ENCODE measurements at regions not wholly inside any gene's neighbourhood (a gene's known extent, or its start where the extent isn't known, plus 50 kb on each side); places are given as distances from the start of the nearest gene placed in this dataset.
"Not testable (repeated sequence)": the region's sequence is repeated elsewhere in the genome, so short reads cannot be mapped to it uniquely, and the experiment has no call there.

DNA sequence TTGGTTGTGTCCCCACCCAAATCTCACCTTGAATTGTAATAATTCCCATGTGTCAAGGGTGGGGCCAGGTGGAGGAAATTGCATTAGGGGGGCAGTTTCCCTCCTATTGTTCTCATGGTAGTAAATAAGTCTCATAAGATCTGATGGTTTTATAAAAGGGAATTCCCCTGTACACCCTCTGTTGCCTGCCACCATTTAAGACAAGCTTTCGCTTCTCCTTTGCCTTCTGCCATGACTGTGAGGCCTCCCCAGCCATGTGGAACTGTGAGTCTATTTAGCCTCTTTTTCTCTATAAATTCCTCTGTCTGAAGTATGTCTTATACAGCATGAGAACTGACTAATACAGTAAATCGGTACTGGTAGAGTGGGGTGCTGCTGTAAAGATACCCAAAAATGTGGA is 187.9 kb upstream of the CDKN2B start:
- TF ChIP-seq POLR2A (IDR thresholded peaks at IDR 0.05): not testable (repeated sequence)
- TF ChIP-seq, protein P1, sequence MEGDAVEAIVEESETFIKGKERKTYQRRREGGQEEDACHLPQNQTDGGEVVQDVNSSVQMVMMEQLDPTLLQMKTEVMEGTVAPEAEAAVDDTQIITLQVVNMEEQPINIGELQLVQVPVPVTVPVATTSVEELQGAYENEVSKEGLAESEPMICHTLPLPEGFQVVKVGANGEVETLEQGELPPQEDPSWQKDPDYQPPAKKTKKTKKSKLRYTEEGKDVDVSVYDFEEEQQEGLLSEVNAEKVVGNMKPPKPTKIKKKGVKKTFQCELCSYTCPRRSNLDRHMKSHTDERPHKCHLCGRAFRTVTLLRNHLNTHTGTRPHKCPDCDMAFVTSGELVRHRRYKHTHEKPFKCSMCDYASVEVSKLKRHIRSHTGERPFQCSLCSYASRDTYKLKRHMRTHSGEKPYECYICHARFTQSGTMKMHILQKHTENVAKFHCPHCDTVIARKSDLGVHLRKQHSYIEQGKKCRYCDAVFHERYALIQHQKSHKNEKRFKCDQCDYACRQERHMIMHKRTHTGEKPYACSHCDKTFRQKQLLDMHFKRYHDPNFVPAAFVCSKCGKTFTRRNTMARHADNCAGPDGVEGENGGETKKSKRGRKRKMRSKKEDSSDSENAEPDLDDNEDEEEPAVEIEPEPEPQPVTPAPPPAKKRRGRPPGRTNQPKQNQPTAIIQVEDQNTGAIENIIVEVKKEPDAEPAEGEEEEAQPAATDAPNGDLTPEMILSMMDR (IDR thresholded peaks at IDR 0.05): not testable (repeated sequence)

Data from body of pancreas (tissue), 4 donors.